Transverse colon (tissue), 4 donors: ENCODE measurements at regions not wholly inside any gene's neighbourhood (a gene's known extent, or its start where the extent isn't known, plus 50 kb on each side); places are given as distances from the start of the nearest gene placed in this dataset.

Experiments
- DNase-seq: peaks from one replicate; pipeline ENCODE4 v3.0.0-alpha.2; 2019
- H3K27ac ChIP-seq, 4 donors: fragments of 200-600 bp; sonication (generic); 2 replicates each; pipeline ENCODE4 v1.5.1; 2016 to 2018; ENCODE audit warnings: inconsistent platforms in 4 of 4
- H3K27me3 ChIP-seq: fragments of 200-600 bp; sonication (generic); 2 replicates; pipeline ENCODE4 v1.5.1; 2017; ENCODE audit warnings: inconsistent platforms
- H3K36me3 ChIP-seq, 4 donors: fragments of 200-600 bp; sonication (generic); 2 replicates each; pipeline ENCODE4 v1.5.1; 2017 to 2019; ENCODE audit warnings: inconsistent platforms in 4 of 4
- H3K4me1 ChIP-seq, 4 donors: fragments of 200-600 bp; sonication (generic); 2 replicates each; pipeline ENCODE4 v1.5.1; 2017 to 2020; ENCODE audit warnings: inconsistent platforms in 4 of 4
- H3K4me3 ChIP-seq, 4 donors: fragments of 200-600 bp; sonication (generic); 1 replicate in 1 of 4; 2 replicates in 3 of 4; pipeline versions ENCODE4 v1.5.1 to v1.6.1; 2017 to 2019; ENCODE audit warnings: inconsistent platforms in 4 of 4
- H3K9me3 ChIP-seq, 2 donors: fragments of 200-600 bp; sonication (generic); 2 replicates each; pipeline ENCODE4 v1.5.1; 2017 to 2019; ENCODE audit warnings: inconsistent platforms in 2 of 2
- CTCF ChIP-seq, 5 experiments: fragments of 200-600 bp in 3 of 5; fragments of 450-650 bp in 2 of 5; sonication (generic) in 3 of 5; IDR thresholded peaks; 1 replicate in 2 of 5; 2 replicates in 3 of 5; pipeline ENCODE4 v1.5.1; 2016 to 2017; ENCODE audit warnings: antibody characterized with exemption in 5 of 5, inconsistent platforms in 3 of 5, mild to moderate bottlenecking in 2 of 5, moderate library complexity in 1 of 5
- EP300 ChIP-seq: sonication (generic); formaldehyde crosslinking; IDR thresholded peaks from one replicate; pipeline ENCODE4 v1.6.1; 2017; ENCODE audit warnings: antibody characterized with exemption, low read depth
- POLR2A ChIP-seq: fragments of 450-650 bp; IDR thresholded peaks from one replicate; pipeline ENCODE4 v1.6.1; 2016; ENCODE audit warnings: antibody characterized with exemption, mild to moderate bottlenecking, moderate library complexity
- POLR2AphosphoS5 ChIP-seq, 3 donors: sonication (generic); formaldehyde crosslinking; IDR thresholded peaks; one replicate each; pipeline ENCODE4 v1.6.1; 2016; ENCODE audit warnings: antibody characterized with exemption in 3 of 3
- WGBS, 2 donors: methylation state at CpG; one replicate each; pipeline ENCODE4 v1.1.5; 2018; ENCODE audit warnings: low coverage in 1 of 2; 5-methylcytosine and 5-hydroxymethylcytosine counted together
- in situ Hi-C, 4 donors: fragments of 200-750 bp; cut with MboI; loops; one replicate each; pipeline versions ENCODE4 v1.15.0 to v1.15.1; 2017; ENCODE audit warnings: low sequenced_read_pairs in 3 of 4, low pct_ligation_motif_present in 1 of 4, low pct_unique_long_range_greater_than_20kb in 1 of 4
- intact Hi-C: fragments of 100-400 bp; cut with DNase I; formaldehyde crosslinking; loops from one replicate; pipeline ENCODE4 v1.15.1; 2023; ENCODE audit warnings: low total_unique reads

GRCh38 chr6:86791476-86791875 lies 145.9 kb upstream of the HTR1E start:
- Histone ChIP-seq H3K9me3 (no peaks in the 10 kb centered on the region), H3K4me1 (no peaks in the 10 kb centered on the region), H3K36me3 (no peaks in the 10 kb centered on the region), H3K27me3 (no peaks in the 10 kb centered on the region), H3K4me3 (no peak overlapping the region), H3K27ac (no peak overlapping the region)
- no peak for DNase-seq
- intact Hi-C loops (no loop called here), in situ Hi-C loops (no loop called here)
- WGBS, 2 donors = 91 to 98% methylated on average over 1 of the region's 1 CpG
- TF ChIP-seq POLR2AphosphoS5 (IDR thresholded peaks at IDR 0.05) (no peak), POLR2A (no peak), CTCF (IDR thresholded peaks at IDR 0.05) (no peak), EP300 (no peak)

- WGBS, 2 donors = 38 to 53% methylated on average over 2 of the region's 2 CpGs
- no peaks in the 10 kb centered on the region for H3K36me3 ChIP-seq
- DNase-seq = no peak
- H3K27ac ChIP-seq = no peak overlapping the region
- in situ Hi-C loops = no loop called here
- H3K27me3 ChIP-seq = no peaks in the 10 kb centered on the region
- no peak overlapping the region for H3K4me3 ChIP-seq
- TF ChIP-seq CTCF (IDR thresholded peaks at IDR 0.05) (no peak), EP300 (no peak), POLR2A (no peak), POLR2AphosphoS5 (IDR thresholded peaks at IDR 0.05) (no peak)
- intact Hi-C loops = no loop called here
- H3K9me3 ChIP-seq = no peaks in the 10 kb centered on the region
- no peaks in the 10 kb centered on the region for H3K4me1 ChIP-seq
Measured at GRCh38 chr6:86789779-86790411, 147.4 kb upstream of the HTR1E start.

DNA sequence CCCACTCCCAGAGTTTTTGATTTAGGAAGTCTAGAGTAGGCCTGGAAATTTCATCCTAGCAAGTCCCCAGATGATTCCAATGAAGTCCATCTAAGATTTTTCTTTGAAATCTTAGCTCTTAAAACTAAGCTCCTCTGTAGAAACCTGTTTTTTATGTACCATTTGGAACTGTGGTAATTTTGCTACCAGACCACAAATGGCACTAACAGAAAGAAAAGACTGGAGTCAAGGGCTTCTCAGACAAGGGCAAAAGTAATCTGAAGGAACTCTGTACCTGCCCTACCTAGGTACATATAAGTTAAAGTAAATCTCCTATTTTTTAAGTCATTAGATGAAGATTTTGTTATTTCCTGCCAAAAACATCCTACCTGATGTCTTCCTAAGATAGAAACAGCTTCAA lies 155.0 kb upstream of the HTR1E start:
- Histone ChIP-seq H3K27me3 (no peaks in the 10 kb centered on the region), H3K36me3 (no peaks in the 10 kb centered on the region), H3K4me3 (no peak overlapping the region), H3K27ac (no peak overlapping the region), H3K4me1 (no peaks in the 10 kb centered on the region), H3K9me3 (no peaks in the 10 kb centered on the region)
- no peak for DNase-seq
- no peak for TF ChIP-seq POLR2AphosphoS5 (IDR thresholded peaks at IDR 0.05)
- TF ChIP-seq POLR2A = no peak
- no peak for TF ChIP-seq EP300
- TF ChIP-seq CTCF (IDR thresholded peaks at IDR 0.05) = no peak
- intact Hi-C loops (no loop called here), in situ Hi-C loops (no loop called here)

DNA sequence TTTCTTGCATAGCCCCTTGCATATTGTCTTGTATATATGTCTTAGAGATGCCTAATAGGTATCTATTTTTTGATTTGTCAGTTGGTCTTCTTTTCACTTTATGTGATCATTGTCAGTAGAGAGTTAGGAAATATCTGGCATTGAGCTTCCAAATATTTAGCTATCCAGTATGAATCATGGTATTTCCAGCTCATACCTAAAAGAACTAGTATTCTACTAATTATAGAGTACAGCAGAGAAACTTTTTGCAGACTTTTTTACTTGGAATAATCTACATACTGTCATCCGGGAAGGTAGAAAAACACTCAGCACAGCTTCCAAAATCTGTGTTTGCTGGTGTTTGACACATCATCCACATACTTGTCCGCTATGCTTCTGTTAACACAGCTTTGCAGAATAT lies 156.4 kb upstream of the HTR1E start:
- H3K4me3 ChIP-seq = no peak overlapping the region
- in situ Hi-C loops = no loop called here
- 82 to 84% methylated on average over 2 of the region's 2 CpGs for WGBS, 2 donors

More for the DNA sequence above, 156.4 kb upstream of the HTR1E start:
- no peaks in the 10 kb centered on the region for H3K9me3 ChIP-seq
- DNase-seq = no peak
- TF ChIP-seq EP300 (no peak), POLR2A (no peak), POLR2AphosphoS5 (IDR thresholded peaks at IDR 0.05) (no peak), CTCF (IDR thresholded peaks at IDR 0.05) (no peak)
- H3K27me3 ChIP-seq = no peaks in the 10 kb centered on the region
- intact Hi-C loops = no loop called here
- no peak overlapping the region for H3K27ac ChIP-seq
- no peaks in the 10 kb centered on the region for H3K36me3 ChIP-seq
- no peaks in the 10 kb centered on the region for H3K4me1 ChIP-seq
